Activated naive CD4-positive, alpha-beta T cell treated with anti-CD3 and anti-CD28 coated beads, Interleukin-2, amount 50 U/mL, for 16 hours (primary cell): ENCODE measurements at regions not wholly inside any gene's neighbourhood (a gene's known extent, or its start where the extent isn't known, plus 50 kb on each side); places are given as distances from the start of the nearest gene placed in this dataset.
"Not testable (repeated sequence)": the region's sequence is repeated elsewhere in the genome, so short reads cannot be mapped to it uniquely, and the experiment has no call there.

Experiments used
- DNase-seq: peaks from one replicate; pipeline ENCODE4 v3.0.0-alpha.2; 2020

GRCh38 chr20:57779401-57780003, 69.7 kb upstream of the PMEPA1 start:
- DNase-seq, result no peak

- no peak for DNase-seq
Observed at GRCh38 chr20:57777911-57778310, 68.1 kb upstream of the PMEPA1 start.

- no peak for DNase-seq
Observed at GRCh38 chr20:57774951-57775350, 65.1 kb upstream of the PMEPA1 start.

- DNase-seq, result no peak
Observed at GRCh38 chr20:57774111-57774880, 64.5 kb upstream of the PMEPA1 start.

- no peak for DNase-seq
Observed at GRCh38 chr20:57773059-57773815, 63.4 kb upstream of the PMEPA1 start.

- no peak for DNase-seq
Observed at GRCh38 chr20:57772349-57772964, 62.6 kb upstream of the PMEPA1 start.

- DNase-seq, result no peak
Observed at GRCh38 chr20:57770852-57771720, 61.3 kb upstream of the PMEPA1 start.

- DNase-seq, result not testable (repeated sequence)
Observed at GRCh38 chr20:57770401-57770800, 60.6 kb upstream of the PMEPA1 start.

- no peak for DNase-seq
Observed at GRCh38 chr20:57769756-57770155, 59.9 kb upstream of the PMEPA1 start.

GRCh38 chr20:57768519-57768918, 58.7 kb upstream of the PMEPA1 start:
- no peak for DNase-seq

- no peak for DNase-seq
Observed at GRCh38 chr20:57767441-57767840, 57.6 kb upstream of the PMEPA1 start.

- DNase-seq, result no peak
Observed at GRCh38 chr20:57763235-57763595, 53.4 kb upstream of the PMEPA1 start.

GRCh38 chr20:57762531-57763234, 52.9 kb upstream of the PMEPA1 start:
- no peak for DNase-seq

GRCh38 chr20:57761413-57761734, 51.6 kb upstream of the PMEPA1 start:
- DNase-seq, result no peak

GRCh38 chr20:57760698-57761412, 51.0 kb upstream of the PMEPA1 start:
- no peak for DNase-seq

- no peak for DNase-seq
Observed at GRCh38 chr20:57759724-57760123, 49.9 kb upstream of the PMEPA1 start.
